ENCODE measurements at regions not wholly inside any gene's neighbourhood (a gene's known extent, or its start where the extent isn't known, plus 50 kb on each side); places are given as distances from the start of the nearest gene placed in this dataset.

DNA sequence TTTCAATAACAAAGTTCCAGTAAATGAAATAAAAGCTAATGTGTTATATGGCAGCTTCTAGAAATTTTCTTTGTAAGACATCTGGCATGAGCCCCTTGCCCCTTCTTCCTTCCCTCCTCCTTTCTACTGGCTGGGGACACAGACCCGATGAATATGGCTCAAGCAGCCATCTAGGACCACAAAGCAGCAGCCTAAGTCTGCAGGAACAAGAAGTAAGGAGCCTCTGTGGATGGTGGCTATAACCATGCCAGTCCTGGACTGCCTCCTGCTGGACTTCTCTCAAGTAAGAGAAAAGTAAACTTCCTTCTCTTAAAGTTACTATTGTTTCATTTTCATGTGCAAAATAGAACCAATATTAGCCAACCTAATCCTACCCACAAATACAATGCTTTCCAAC lies 114.9 kb upstream of the DST start:
- H3K27me3 Mint-ChIP-seq = no peaks in the 10 kb centered on the region
- no peaks in the 10 kb centered on the region for H3K4me1 Mint-ChIP-seq (ENCODE audit: low read depth in 2 of 2)
- no peaks in the 10 kb centered on the region for H3K9me3 Mint-ChIP-seq
- H3K27ac Mint-ChIP-seq = no peak overlapping the region
- no peak overlapping the region for H3K4me3 Mint-ChIP-seq
- DNase-seq (ENCODE audit: low spot score) (no peak), ATAC-seq (no peak)
- H3K36me3 Mint-ChIP-seq = no peaks in the 10 kb centered on the region

DNA sequence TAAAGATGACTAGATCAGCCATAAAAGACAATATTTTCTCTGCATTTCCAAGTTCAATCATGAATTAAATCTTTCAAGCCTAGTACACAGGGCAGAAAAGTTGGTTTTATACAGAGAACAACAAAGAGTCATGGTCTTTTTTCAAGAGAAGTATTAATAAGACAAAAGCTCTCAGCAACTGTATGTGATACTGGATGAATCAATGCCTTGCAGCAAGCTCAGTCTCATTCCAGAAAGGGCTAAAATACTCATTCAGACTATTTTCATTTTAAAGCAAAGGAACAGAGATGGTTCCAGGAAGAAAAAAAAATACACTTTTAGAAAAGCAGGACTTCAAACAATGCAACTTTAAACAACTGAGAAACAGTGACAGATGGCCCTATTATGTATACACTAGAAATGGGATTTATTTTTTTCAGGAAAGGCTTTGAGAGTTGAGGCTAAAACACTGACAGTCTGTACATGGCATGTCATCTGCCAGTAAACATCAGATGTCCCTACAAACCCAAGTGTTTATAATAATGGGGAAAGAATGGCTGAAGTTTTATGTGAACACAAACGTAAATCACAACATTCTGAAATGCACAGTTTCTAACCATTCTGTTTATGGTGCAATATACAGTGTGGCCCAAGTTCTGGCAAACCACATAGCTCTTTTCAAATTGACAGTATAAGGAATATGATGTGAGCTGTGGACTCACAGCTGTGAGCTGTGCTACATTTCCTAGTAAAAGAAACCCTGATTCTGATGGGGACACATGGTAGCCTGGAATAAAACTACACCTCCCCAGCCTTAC lies 114.3 kb upstream of the DST start:
- Mint-ChIP-seq H3K4me1 (ENCODE audit: low read depth in 2 of 2) (no peaks in the 10 kb centered on the region), H3K27ac (no peak overlapping the region), H3K36me3 (no peaks in the 10 kb centered on the region), H3K4me3 (no peak overlapping the region), H3K27me3 (no peaks in the 10 kb centered on the region), H3K9me3 (no peaks in the 10 kb centered on the region)
- ATAC-seq = no peak
- no peak for DNase-seq (ENCODE audit: low spot score)

DNA sequence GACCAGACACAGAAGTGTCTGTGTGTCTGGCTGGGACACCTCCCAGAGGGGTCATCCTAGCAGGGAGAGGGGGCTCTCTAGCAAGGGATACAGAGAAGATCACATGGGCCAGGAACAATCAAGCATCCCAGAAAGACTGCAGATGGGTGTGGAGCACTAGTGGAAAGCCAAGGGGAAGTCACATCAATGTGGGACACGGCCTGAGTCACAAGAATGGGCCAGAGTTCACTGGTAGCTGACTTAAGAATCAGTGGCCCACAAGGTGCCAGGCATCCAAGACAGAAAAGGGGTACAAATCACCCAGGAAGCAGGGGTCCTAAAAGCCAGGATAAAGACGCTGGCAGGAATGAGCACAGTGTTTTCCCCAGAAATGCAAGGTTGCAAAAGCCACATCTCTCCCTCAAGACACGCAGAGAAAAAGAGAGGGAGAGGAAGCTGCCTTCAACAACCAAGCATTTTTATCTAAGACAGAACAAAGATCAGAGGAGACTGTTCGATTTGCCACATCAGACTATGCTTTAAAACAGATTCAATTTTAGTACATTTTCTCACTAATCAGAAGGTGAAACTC lies 113.6 kb upstream of the DST start:
- H3K27ac Mint-ChIP-seq = no peak overlapping the region
- H3K36me3 Mint-ChIP-seq = no peaks in the 10 kb centered on the region
- ATAC-seq = peak in 1 of 2 donors; percentile 27
- no peaks in the 10 kb centered on the region for H3K27me3 Mint-ChIP-seq
- DNase-seq (ENCODE audit: low spot score) = no peak
- no peak overlapping the region for H3K4me3 Mint-ChIP-seq
- no peaks in the 10 kb centered on the region for H3K4me1 Mint-ChIP-seq (ENCODE audit: low read depth in 2 of 2)
- no peaks in the 10 kb centered on the region for H3K9me3 Mint-ChIP-seq

DNA sequence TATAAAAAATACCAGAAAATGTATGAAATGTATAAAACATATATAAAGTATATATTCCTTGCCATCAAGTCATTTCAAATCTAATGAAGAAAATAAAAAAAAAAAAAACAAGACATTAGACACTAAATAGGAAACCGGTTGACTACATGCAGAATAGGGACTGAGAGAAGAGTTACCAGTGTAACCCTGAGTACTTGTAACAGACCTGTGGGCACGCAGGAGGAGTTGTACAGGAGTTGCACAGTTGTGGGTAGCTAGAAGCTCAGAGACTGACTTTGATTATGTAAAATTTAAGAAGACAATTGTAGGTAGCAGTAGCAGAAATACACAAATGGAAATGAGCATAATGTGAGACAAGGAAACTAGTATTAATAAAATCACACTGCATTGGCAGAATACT lies 112.4 kb upstream of the DST start:
- Mint-ChIP-seq H3K4me1 (ENCODE audit: low read depth in 2 of 2) (no peaks in the 10 kb centered on the region), H3K9me3 (no peaks in the 10 kb centered on the region), H3K27me3 (no peaks in the 10 kb centered on the region), H3K4me3 (no peak overlapping the region), H3K36me3 (no peaks in the 10 kb centered on the region), H3K27ac (no peak overlapping the region)
- no peak for ATAC-seq
- DNase-seq (ENCODE audit: low spot score) = no peak

DNA sequence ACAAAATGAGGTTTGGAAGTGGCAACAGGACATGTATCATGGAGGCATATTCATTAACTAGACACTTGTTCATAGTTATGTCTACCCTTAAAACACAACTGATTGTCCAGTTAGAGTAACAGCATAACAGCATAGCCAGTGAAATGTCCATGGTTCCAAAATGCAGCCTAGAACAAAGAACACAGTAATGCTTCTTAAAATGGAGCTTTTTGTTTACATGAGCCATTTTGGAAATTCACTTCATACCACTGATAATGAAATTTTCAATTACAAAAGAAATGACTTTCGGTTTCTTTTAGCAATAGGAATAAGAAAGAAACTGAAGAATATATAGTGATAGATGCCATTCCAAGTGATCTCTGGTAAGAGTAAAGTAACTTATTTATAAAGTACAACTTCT lies 111.1 kb upstream of the DST start:
- Mint-ChIP-seq H3K36me3 (no peaks in the 10 kb centered on the region), H3K4me1 (ENCODE audit: low read depth in 2 of 2) (no peaks in the 10 kb centered on the region), H3K4me3 (no peak overlapping the region), H3K27me3 (no peaks in the 10 kb centered on the region), H3K27ac (no peak overlapping the region), H3K9me3 (no peaks in the 10 kb centered on the region)
- ATAC-seq (no peak), DNase-seq (ENCODE audit: low spot score) (no peak)

DNA sequence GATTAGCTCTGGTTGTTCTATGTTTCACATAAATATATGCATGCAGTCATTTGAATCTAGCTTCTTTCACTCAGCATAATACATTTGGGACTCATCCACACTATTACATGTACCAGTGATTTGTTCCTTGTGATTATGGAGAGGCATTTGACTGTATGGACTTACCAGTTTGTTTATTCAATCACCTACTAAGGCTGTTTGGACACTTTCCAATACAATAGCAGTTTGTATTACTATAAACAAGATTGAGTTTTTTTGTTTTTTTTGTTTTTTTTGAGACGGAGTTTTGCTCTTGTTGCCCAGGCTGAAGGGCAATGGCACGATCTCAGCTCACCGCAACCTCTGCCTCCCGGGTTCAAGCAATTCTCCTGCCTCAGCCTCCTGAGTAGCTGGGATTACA lies 109.8 kb upstream of the DST start:
- DNase-seq (ENCODE audit: low spot score) (no peak), ATAC-seq (no peak)
- Mint-ChIP-seq H3K4me1 (ENCODE audit: low read depth in 2 of 2) (no peaks in the 10 kb centered on the region), H3K27ac (no peak overlapping the region), H3K4me3 (no peak overlapping the region), H3K36me3 (no peaks in the 10 kb centered on the region), H3K27me3 (no peaks in the 10 kb centered on the region), H3K9me3 (no peaks in the 10 kb centered on the region)

DNA sequence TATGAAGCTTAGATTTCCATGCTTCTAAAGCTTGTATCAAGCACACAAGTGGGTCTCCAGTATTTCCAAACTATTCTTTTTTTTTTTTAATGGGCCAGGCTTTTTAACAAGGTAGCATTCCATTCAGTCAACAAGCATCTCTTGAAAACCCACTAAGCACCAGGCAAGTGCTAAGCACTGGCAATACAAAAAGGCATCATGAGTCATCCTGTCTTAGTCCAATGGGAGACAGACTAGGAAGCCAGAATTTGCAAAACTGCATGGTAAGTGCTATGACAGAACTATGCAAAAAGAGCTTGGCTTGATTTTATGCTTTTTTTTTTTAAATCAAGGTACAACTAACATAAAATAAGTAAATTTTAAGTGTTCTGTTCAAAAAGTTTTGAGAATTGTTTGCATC lies 109.3 kb upstream of the DST start:
- Mint-ChIP-seq H3K27me3 (no peaks in the 10 kb centered on the region), H3K4me1 (ENCODE audit: low read depth in 2 of 2) (no peaks in the 10 kb centered on the region), H3K4me3 (no peak overlapping the region), H3K27ac (no peak overlapping the region), H3K9me3 (no peaks in the 10 kb centered on the region), H3K36me3 (no peaks in the 10 kb centered on the region)
- no peak for DNase-seq (ENCODE audit: low spot score)
- ATAC-seq = no peak

DNA sequence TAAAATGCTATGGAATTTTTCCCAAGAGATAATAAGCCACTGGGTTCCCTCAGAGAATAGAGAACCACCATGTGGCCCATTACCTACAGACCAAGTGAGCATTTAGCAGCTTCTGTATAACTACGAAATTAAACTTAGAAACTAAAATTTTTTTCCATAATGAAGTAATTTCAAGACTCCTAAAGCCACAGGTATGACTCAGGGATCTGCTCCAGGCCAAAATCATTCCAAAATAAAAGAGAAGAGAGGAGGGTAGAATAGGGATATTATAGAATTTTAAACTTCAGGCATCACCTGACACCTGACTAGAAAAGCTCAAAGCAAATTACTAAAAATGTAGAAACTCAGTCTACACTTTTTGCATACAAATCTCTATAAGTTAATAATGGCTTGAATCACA lies 108.9 kb upstream of the DST start:
- Mint-ChIP-seq H3K27ac (no peak overlapping the region), H3K4me1 (ENCODE audit: low read depth in 2 of 2) (no peaks in the 10 kb centered on the region), H3K4me3 (no peak overlapping the region), H3K36me3 (no peaks in the 10 kb centered on the region), H3K9me3 (no peaks in the 10 kb centered on the region), H3K27me3 (no peaks in the 10 kb centered on the region)
- DNase-seq (ENCODE audit: low spot score) (no peak), ATAC-seq (no peak)

DNA sequence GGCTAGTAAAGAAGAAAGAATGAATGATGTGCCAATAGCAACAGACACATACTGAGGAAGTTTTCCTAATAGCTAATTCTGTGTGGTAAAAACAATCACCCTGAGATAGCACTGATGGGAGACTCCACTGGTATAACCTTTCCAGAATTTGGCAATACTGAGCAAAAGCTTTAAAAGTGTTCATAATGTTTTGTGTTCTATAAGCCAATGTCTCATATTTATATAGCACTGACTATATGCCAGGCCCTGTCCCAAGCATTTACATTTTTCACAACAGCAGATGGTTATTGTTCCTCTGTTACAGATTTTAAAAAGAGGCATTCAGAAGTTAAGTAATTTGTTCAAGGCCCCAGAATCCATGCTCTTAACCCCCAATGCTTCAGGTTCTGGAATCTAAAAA lies 108.0 kb upstream of the DST start:
- Mint-ChIP-seq H3K4me3 (no peak overlapping the region), H3K36me3 (no peaks in the 10 kb centered on the region), H3K27ac (no peak overlapping the region), H3K4me1 (ENCODE audit: low read depth in 2 of 2) (no peaks in the 10 kb centered on the region), H3K9me3 (no peaks in the 10 kb centered on the region), H3K27me3 (no peaks in the 10 kb centered on the region)
- DNase-seq (ENCODE audit: low spot score) (no peak), ATAC-seq (no peak)

DNA sequence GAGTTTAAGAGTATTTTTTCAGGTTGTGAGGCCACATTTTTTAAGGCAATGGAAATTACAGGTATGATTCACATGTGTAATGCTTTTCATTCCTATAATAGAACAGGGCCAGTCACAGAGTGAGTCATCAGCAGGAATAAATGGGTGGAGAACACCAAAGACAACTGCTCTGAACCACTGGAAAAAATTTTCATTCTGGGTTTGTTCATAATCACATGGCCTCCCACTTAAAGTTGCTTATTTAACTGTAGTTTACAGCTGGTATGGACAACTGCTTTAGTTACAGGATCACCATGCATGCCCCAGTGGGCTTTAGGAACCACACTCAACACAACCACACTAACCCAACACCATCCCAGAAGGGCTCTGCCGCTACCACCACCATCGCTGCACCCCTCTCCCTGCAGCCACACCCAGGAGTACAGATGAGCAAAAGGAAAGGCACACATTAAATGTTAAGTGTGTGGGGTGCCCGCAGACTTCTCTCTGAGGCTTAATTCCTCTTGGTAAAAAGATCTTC lies 107.0 kb upstream of the DST start:
- Mint-ChIP-seq H3K4me3 (no peak overlapping the region), H3K9me3 (no peaks in the 10 kb centered on the region), H3K27ac (no peak overlapping the region), H3K27me3 (no peaks in the 10 kb centered on the region), H3K4me1 (ENCODE audit: low read depth in 2 of 2) (no peaks in the 10 kb centered on the region), H3K36me3 (no peaks in the 10 kb centered on the region)
- ATAC-seq (no peak), DNase-seq (ENCODE audit: low spot score) (no peak)

DNA sequence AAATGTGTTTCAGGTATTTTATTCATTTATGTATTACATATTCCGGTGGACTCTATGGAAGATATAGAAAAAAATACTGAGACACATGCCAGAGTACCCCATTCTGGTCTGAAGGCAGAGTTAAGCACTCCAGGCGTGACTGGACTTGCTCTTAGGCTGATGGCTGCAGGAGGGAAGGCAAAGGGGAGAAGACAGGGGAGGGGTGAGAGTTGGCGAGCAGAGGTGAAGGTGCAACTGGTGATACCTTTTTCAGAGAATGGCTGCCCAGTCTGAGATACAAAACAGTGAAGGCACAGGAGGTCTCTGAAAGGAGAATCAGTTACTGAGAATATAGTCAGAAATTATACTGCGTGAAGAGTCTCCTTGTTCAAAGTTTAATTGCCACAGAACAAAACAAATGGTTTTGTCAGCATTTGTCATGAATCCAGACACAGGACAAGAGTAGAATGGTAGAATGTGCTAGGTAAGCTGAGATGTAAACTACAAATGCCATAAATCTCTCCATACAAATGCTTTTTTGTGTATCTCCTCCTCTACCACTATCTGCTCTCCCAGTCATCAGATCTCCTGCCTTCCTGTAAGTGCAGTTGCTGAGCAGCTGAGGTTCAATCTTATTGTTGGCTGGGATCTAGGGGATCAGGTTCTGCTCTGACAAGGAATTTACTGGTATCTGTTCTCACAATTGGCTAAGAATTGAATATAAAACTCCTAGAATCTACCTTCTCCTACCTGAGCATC lies 104.2 kb upstream of the DST start:
- no peak for ATAC-seq
- H3K4me1 Mint-ChIP-seq (ENCODE audit: low read depth in 2 of 2) = no peaks in the 10 kb centered on the region
- no peak for DNase-seq (ENCODE audit: low spot score)
- no peaks in the 10 kb centered on the region for H3K36me3 Mint-ChIP-seq
- no peaks in the 10 kb centered on the region for H3K9me3 Mint-ChIP-seq
- H3K27ac Mint-ChIP-seq = no peak overlapping the region
- H3K27me3 Mint-ChIP-seq = peaks cover 0 to 5% of the 10 kb centered on the region in 2 donors
- no peak overlapping the region for H3K4me3 Mint-ChIP-seq

DNA sequence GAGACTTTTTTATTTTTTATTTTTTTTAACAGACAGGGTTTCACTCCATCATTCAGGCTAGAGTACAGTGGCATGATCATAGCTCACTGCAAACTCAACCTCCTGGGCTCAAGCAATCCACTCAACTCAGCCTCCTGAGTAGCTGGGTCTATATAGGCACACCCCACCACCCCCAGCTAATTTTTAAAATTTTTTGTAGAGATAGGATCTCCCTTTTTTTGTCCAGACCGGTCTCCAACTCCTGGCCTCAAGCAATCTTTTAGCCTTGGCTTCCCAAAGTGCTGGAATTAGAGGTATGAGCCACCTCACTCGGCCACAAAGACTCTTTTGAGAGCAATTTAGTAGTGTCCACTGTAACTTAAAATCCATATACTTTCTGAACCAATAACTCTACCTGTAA lies 103.3 kb upstream of the DST start:
- no peaks in the 10 kb centered on the region for H3K36me3 Mint-ChIP-seq
- H3K9me3 Mint-ChIP-seq = no peaks in the 10 kb centered on the region
- H3K4me3 Mint-ChIP-seq = no peak overlapping the region
- no peak for ATAC-seq
- H3K4me1 Mint-ChIP-seq (ENCODE audit: low read depth in 2 of 2) = no peaks in the 10 kb centered on the region
- DNase-seq (ENCODE audit: low spot score) = no peak
- H3K27ac Mint-ChIP-seq = no peak overlapping the region
- peaks cover 0 to 5% of the 10 kb centered on the region in 2 donors for H3K27me3 Mint-ChIP-seq

DNA sequence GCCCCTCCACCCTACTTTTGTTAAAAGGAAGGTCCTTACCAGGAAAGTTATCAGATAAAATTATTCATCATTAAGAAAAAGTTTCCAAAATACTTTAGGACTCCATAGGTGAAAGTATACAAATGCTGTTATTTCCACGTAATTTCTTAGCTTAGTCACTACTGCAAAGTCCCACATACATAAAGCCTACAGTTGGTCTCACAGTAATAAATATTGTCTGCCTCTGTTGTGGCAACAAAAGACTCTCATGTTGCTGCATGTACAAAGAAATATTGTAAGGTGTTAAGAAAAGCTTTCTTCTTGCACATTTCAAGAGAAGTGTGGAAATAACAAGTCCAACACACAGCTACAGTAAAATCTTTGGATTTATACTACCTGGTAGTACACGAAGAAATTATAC lies 102.4 kb upstream of the DST start:
- peaks cover 0 to 5% of the 10 kb centered on the region in 2 donors for H3K27me3 Mint-ChIP-seq
- no peak for ATAC-seq
- H3K27ac Mint-ChIP-seq = no peak overlapping the region
- no peak for DNase-seq (ENCODE audit: low spot score)
- H3K4me1 Mint-ChIP-seq (ENCODE audit: low read depth in 2 of 2) = no peaks in the 10 kb centered on the region
- no peaks in the 10 kb centered on the region for H3K36me3 Mint-ChIP-seq
- no peak overlapping the region for H3K4me3 Mint-ChIP-seq
- no peaks in the 10 kb centered on the region for H3K9me3 Mint-ChIP-seq

DNA sequence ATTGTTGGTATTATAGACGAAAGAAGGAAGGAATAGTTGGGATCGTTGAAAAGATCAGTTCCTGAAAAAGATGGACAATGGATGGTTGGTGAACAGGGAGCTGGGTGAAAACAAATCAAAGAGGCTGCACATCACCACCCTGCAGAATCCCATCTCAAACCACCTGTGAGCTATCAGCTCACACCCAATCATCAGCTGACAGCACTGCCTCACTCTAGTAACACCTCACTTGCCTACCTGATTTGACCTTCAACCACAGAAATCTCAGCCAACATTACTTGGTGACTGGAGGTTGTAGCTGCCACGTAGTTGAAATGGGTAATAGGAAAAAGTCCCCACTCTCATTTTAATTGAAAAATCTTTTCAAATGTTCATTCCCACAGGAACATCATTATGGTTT lies 101.8 kb upstream of the DST start:
- no peaks in the 10 kb centered on the region for H3K36me3 Mint-ChIP-seq
- H3K27me3 Mint-ChIP-seq = peaks cover 0 to 5% of the 10 kb centered on the region in 2 donors
- no peak overlapping the region for H3K27ac Mint-ChIP-seq
- no peaks in the 10 kb centered on the region for H3K9me3 Mint-ChIP-seq
- no peaks in the 10 kb centered on the region for H3K4me1 Mint-ChIP-seq (ENCODE audit: low read depth in 2 of 2)
- DNase-seq (ENCODE audit: low spot score) = no peak
- no peak for ATAC-seq
- H3K4me3 Mint-ChIP-seq = no peak overlapping the region
